Endothelial cell (in vitro differentiated cells): ENCODE measurements at regions not wholly inside any gene's neighbourhood (a gene's known extent, or its start where the extent isn't known, plus 50 kb on each side); places are given as distances from the start of the nearest gene placed in this dataset.
A peak's percentile ranks its signal among the peaks of the same experiment; 100 is the strongest.

Experiments
- DNase-seq: peaks from one replicate; pipeline ENCODE4 v3.0.0; 2021; ENCODE audit warnings: low spot score
- H3K27ac Mint-ChIP-seq: one replicate; pipeline ENCODE4 v1.8.0; 2021; ENCODE audit warnings: mixed read lengths, inconsistent platforms; ENCODE audit not compliant: unreplicated experiment
- H3K27me3 Mint-ChIP-seq: one replicate; pipeline ENCODE4 v1.8.0; 2021; ENCODE audit warnings: mild to moderate bottlenecking, moderate library complexity, mixed read lengths, inconsistent platforms; ENCODE audit not compliant: unreplicated experiment
- H3K36me3 Mint-ChIP-seq: one replicate; pipeline ENCODE4 v1.8.0; 2021; ENCODE audit warnings: mild to moderate bottlenecking, low read depth, mixed read lengths, inconsistent platforms; ENCODE audit not compliant: unreplicated experiment
- H3K4me1 Mint-ChIP-seq: one replicate; pipeline ENCODE4 v1.8.0; 2021; ENCODE audit warnings: mild to moderate bottlenecking, mixed read lengths, inconsistent platforms; ENCODE audit not compliant: unreplicated experiment
- H3K4me3 Mint-ChIP-seq: one replicate; pipeline ENCODE4 v1.8.0; 2021; ENCODE audit warnings: mild to moderate bottlenecking, mixed read lengths, inconsistent platforms; ENCODE audit not compliant: unreplicated experiment
- H3K9me3 Mint-ChIP-seq: one replicate; pipeline ENCODE4 v1.8.0; 2021; ENCODE audit warnings: mixed read lengths, inconsistent platforms; ENCODE audit not compliant: unreplicated experiment
- CTCF ChIP-seq: fragments of 200-600 bp; sonication (generic); IDR thresholded peaks from one replicate; pipeline ENCODE4 v1.5.0; 2021; ENCODE audit warnings: antibody characterized with exemption; ENCODE audit not compliant: unreplicated experiment

- DNase-seq, result peak; percentile 12
- H3K4me3 Mint-ChIP-seq, result no peak overlapping the region
- no peaks in the 10 kb centered on the region for H3K36me3 Mint-ChIP-seq
- no peaks in the 10 kb centered on the region for H3K4me1 Mint-ChIP-seq
- H3K9me3 Mint-ChIP-seq, result no peaks in the 10 kb centered on the region
- no peak for TF ChIP-seq CTCF
- H3K27me3 Mint-ChIP-seq, result no peaks in the 10 kb centered on the region
- H3K27ac Mint-ChIP-seq, result no peak overlapping the region
Measured at GRCh38 chr12:125674554-125675338, 609.5 kb downstream of the AACS start.

GRCh38 chr12:125676366-125676765 is 611.1 kb downstream of the AACS start:
- Mint-ChIP-seq H3K4me3 (no peak overlapping the region), H3K36me3 (no peaks in the 10 kb centered on the region), H3K9me3 (no peaks in the 10 kb centered on the region), H3K27ac (no peak overlapping the region), H3K4me1 (no peaks in the 10 kb centered on the region), H3K27me3 (peaks cover 3% of the 10 kb centered on the region)
- no peak for TF ChIP-seq CTCF
- no peak for DNase-seq

GRCh38 chr12:125677829-125678228 is 612.6 kb downstream of the AACS start:
- DNase-seq, result no peak
- no peaks in the 10 kb centered on the region for H3K36me3 Mint-ChIP-seq
- H3K27ac Mint-ChIP-seq, result no peak overlapping the region
- peaks cover 3% of the 10 kb centered on the region for H3K27me3 Mint-ChIP-seq
- no peak for TF ChIP-seq CTCF
- H3K4me1 Mint-ChIP-seq, result no peaks in the 10 kb centered on the region
- H3K4me3 Mint-ChIP-seq, result no peak overlapping the region
- H3K9me3 Mint-ChIP-seq, result no peaks in the 10 kb centered on the region

- TF ChIP-seq CTCF, result no peak
- Mint-ChIP-seq H3K4me1 (no peaks in the 10 kb centered on the region), H3K27ac (no peak overlapping the region), H3K4me3 (no peak overlapping the region), H3K9me3 (no peaks in the 10 kb centered on the region), H3K27me3 (peaks cover 3% of the 10 kb centered on the region), H3K36me3 (no peaks in the 10 kb centered on the region)
- no peak for DNase-seq
Measured at GRCh38 chr12:125678589-125678993, 613.4 kb downstream of the AACS start.

- H3K27me3 Mint-ChIP-seq, result peaks cover 11% of the 10 kb centered on the region
- DNase-seq, result peak; percentile 86
- no peak overlapping the region for H3K4me3 Mint-ChIP-seq
Measured at GRCh38 chr12:125683748-125684381, 618.6 kb downstream of the AACS start.

More at GRCh38 chr12:125683748-125684381, 618.6 kb downstream of the AACS start:
- Mint-ChIP-seq H3K9me3 (peaks cover 9% of the 10 kb centered on the region), H3K36me3 (peaks cover 7% of the 10 kb centered on the region), H3K27ac (no peak overlapping the region), H3K4me1 (no peaks in the 10 kb centered on the region)
- peak; percentile 89 for TF ChIP-seq CTCF
